GM23338 (cell line): ENCODE measurements at regions not wholly inside any gene's neighbourhood (a gene's known extent, or its start where the extent isn't known, plus 50 kb on each side); places are given as distances from the start of the nearest gene placed in this dataset.

ENCODE experiments used
- ATAC-seq: fragments of 200-7000 bp; cut with Tn5 transposase; 3 replicates; pipeline ENCODE4 v1.9.1; 2020
- DNase-seq: peaks from one replicate; pipeline ENCODE4 v3.0.0-alpha.2; 2015; ENCODE audit warnings: low spot score
- H2AFZ ChIP-seq: fragments of 200-600 bp; sonication (generic); 2 replicates; pipeline ENCODE4 v1.8.0; 2016; ENCODE audit warnings: antibody characterized with exemption, mild to moderate bottlenecking, moderate library complexity
- H3F3A ChIP-seq: fragments of 200-600 bp; sonication (generic); replicated peaks from 2 replicates; pipeline ENCODE4 v1.8.0; 2017; ENCODE audit warnings: antibody characterized with exemption, mixed run types, low read depth
- H3K27ac ChIP-seq: fragments of 200-600 bp; sonication (generic); 2 replicates; pipeline ENCODE4 v1.6.1; 2016; ENCODE audit warnings: low read depth
- H3K27me3 ChIP-seq: fragments of 200-600 bp; sonication (generic); 2 replicates; pipeline ENCODE4 v1.8.0; 2016; ENCODE audit warnings: mild to moderate bottlenecking, mixed run types, moderate library complexity; ENCODE audit not compliant: insufficient read depth
- H3K36me3 ChIP-seq: fragments of 200-600 bp; sonication (generic); 2 replicates; pipeline ENCODE4 v1.8.0; 2016; ENCODE audit warnings: mild to moderate bottlenecking; ENCODE audit not compliant: insufficient read depth
- H3K4me1 ChIP-seq: fragments of 200-600 bp; sonication (generic); 2 replicates; pipeline ENCODE4 v1.8.0; 2016; ENCODE audit warnings: mild to moderate bottlenecking, moderate library complexity; ENCODE audit not compliant: insufficient read depth
- H3K4me2 ChIP-seq: fragments of 200-600 bp; sonication (generic); 2 replicates; pipeline ENCODE4 v1.7.1; 2017; ENCODE audit warnings: mixed run types
- H3K4me3 ChIP-seq: fragments of 200-600 bp; sonication (generic); 2 replicates; pipeline ENCODE4 v1.6.1; 2016; ENCODE audit warnings: mixed run types
- H3K79me2 ChIP-seq: fragments of 200-600 bp; sonication (generic); replicated peaks from 2 replicates; pipeline ENCODE4 v1.8.0; 2017; ENCODE audit warnings: mild to moderate bottlenecking; ENCODE audit not compliant: insufficient read depth
- H3K9me2 ChIP-seq: fragments of 200-600 bp; sonication (generic); 2 replicates; pipeline ENCODE4 v1.8.0; 2017; ENCODE audit not compliant: insufficient read depth
- H4K20me1 ChIP-seq: fragments of 200-600 bp; sonication (generic); replicated peaks from 2 replicates; pipeline ENCODE4 v1.8.0; 2017; ENCODE audit warnings: mild to moderate bottlenecking; ENCODE audit not compliant: insufficient read depth
- H3K27ac Mint-ChIP-seq: 2 replicates; pipeline ENCODE4 v1.8.0; 2020; ENCODE audit warnings: inconsistent platforms, mild to moderate bottlenecking, moderate library complexity, mixed read lengths
- H3K27me3 Mint-ChIP-seq: 3 replicates; pipeline ENCODE4 v1.8.0; 2022; ENCODE audit warnings: low read depth, mild to moderate bottlenecking, moderate library complexity, mixed read lengths, inconsistent platforms; ENCODE audit not compliant: insufficient read depth, poor library complexity
- H3K36me3 Mint-ChIP-seq: 3 replicates; pipeline ENCODE4 v1.8.0; 2021; ENCODE audit warnings: low read depth, mild to moderate bottlenecking, inconsistent platforms, moderate library complexity, mixed read lengths
- H3K4me1 Mint-ChIP-seq: 3 replicates; pipeline ENCODE4 v1.8.0; 2020; ENCODE audit warnings: mild to moderate bottlenecking, inconsistent platforms, mixed read lengths
- H3K4me3 Mint-ChIP-seq: 3 replicates; pipeline ENCODE4 v1.8.0; 2021; ENCODE audit warnings: moderate library complexity, mild to moderate bottlenecking, inconsistent platforms, mixed read lengths
- H3K9me3 Mint-ChIP-seq: 3 replicates; pipeline ENCODE4 v1.8.0; 2020; ENCODE audit warnings: moderate library complexity, mild to moderate bottlenecking, inconsistent platforms, mixed read lengths
- CREB1 ChIP-seq: fragments of 250-450 bp; sonication (Bioruptor Pico); IDR thresholded peaks from 2 replicates; pipeline ENCODE4 v1.5.0; 2020; ENCODE audit warnings: low read depth, mild to moderate bottlenecking, moderate library complexity
- CTCF ChIP-seq, 2 experiments: fragments of 200-600 bp in 1 of 2; sonication (generic) in 1 of 2; conservative IDR thresholded peaks; 2 replicates each; pipeline versions ENCODE4 v1.5.1 to v1.6.1; 2016 to 2017; ENCODE audit warnings: antibody characterized with exemption in 2 of 2, low read depth in 2 of 2, mild to moderate bottlenecking in 2 of 2, moderate library complexity in 1 of 2
- ETS1 ChIP-seq: IDR thresholded peaks from 2 replicates; pipeline ENCODE4 v1.6.1; 2016; ENCODE audit warnings: antibody characterized with exemption
- EZH2 ChIP-seq: fragments of 200-600 bp; sonication (generic); IDR thresholded peaks from one replicate; pipeline ENCODE4 v1.8.0; 2017; ENCODE audit warnings: antibody characterized with exemption, mild to moderate bottlenecking, low read depth; ENCODE audit not compliant: unreplicated experiment
- EZH2phosphoT487 ChIP-seq: fragments of 200-600 bp; sonication (generic); IDR thresholded peaks from one replicate; pipeline ENCODE4 v1.8.1; 2018; ENCODE audit warnings: antibody characterized with exemption; ENCODE audit not compliant: unreplicated experiment
- NANOG ChIP-seq: IDR thresholded peaks from 2 replicates; pipeline ENCODE4 v1.6.1; 2016; ENCODE audit warnings: antibody characterized with exemption, borderline replicate concordance
- REST ChIP-seq: IDR thresholded peaks from one replicate; pipeline ENCODE4 v1.6.1; 2018; ENCODE audit warnings: antibody characterized with exemption; ENCODE audit not compliant: unreplicated experiment
- STAT1 ChIP-seq: IDR thresholded peaks from one replicate; pipeline ENCODE4 v1.6.1; 2016; ENCODE audit warnings: antibody characterized with exemption; ENCODE audit not compliant: unreplicated experiment
- ZNF114 ChIP-seq: fragments of 250-450 bp; sonication (Bioruptor Pico); IDR thresholded peaks from 2 replicates; pipeline ENCODE4 v1.5.0; 2020; ENCODE audit warnings: mild to moderate bottlenecking, moderate library complexity
- ZNF331 ChIP-seq: fragments of 250-450 bp; sonication (Bioruptor Pico); IDR thresholded peaks from 2 replicates; pipeline ENCODE4 v1.5.0; 2020; ENCODE audit warnings: low read depth, mild to moderate bottlenecking, moderate library complexity
- TF ChIP-seq, protein P1 (sequence below): fragments of 250-450 bp; sonication (Bioruptor Pico); IDR thresholded peaks from 2 replicates; pipeline ENCODE4 v1.5.0; 2020; ENCODE audit warnings: mild to moderate bottlenecking, moderate library complexity

GRCh38 chr1:29679828-29680558 is 443.7 kb downstream of the PTPRU start (continued):
- TF ChIP-seq, protein P1, sequence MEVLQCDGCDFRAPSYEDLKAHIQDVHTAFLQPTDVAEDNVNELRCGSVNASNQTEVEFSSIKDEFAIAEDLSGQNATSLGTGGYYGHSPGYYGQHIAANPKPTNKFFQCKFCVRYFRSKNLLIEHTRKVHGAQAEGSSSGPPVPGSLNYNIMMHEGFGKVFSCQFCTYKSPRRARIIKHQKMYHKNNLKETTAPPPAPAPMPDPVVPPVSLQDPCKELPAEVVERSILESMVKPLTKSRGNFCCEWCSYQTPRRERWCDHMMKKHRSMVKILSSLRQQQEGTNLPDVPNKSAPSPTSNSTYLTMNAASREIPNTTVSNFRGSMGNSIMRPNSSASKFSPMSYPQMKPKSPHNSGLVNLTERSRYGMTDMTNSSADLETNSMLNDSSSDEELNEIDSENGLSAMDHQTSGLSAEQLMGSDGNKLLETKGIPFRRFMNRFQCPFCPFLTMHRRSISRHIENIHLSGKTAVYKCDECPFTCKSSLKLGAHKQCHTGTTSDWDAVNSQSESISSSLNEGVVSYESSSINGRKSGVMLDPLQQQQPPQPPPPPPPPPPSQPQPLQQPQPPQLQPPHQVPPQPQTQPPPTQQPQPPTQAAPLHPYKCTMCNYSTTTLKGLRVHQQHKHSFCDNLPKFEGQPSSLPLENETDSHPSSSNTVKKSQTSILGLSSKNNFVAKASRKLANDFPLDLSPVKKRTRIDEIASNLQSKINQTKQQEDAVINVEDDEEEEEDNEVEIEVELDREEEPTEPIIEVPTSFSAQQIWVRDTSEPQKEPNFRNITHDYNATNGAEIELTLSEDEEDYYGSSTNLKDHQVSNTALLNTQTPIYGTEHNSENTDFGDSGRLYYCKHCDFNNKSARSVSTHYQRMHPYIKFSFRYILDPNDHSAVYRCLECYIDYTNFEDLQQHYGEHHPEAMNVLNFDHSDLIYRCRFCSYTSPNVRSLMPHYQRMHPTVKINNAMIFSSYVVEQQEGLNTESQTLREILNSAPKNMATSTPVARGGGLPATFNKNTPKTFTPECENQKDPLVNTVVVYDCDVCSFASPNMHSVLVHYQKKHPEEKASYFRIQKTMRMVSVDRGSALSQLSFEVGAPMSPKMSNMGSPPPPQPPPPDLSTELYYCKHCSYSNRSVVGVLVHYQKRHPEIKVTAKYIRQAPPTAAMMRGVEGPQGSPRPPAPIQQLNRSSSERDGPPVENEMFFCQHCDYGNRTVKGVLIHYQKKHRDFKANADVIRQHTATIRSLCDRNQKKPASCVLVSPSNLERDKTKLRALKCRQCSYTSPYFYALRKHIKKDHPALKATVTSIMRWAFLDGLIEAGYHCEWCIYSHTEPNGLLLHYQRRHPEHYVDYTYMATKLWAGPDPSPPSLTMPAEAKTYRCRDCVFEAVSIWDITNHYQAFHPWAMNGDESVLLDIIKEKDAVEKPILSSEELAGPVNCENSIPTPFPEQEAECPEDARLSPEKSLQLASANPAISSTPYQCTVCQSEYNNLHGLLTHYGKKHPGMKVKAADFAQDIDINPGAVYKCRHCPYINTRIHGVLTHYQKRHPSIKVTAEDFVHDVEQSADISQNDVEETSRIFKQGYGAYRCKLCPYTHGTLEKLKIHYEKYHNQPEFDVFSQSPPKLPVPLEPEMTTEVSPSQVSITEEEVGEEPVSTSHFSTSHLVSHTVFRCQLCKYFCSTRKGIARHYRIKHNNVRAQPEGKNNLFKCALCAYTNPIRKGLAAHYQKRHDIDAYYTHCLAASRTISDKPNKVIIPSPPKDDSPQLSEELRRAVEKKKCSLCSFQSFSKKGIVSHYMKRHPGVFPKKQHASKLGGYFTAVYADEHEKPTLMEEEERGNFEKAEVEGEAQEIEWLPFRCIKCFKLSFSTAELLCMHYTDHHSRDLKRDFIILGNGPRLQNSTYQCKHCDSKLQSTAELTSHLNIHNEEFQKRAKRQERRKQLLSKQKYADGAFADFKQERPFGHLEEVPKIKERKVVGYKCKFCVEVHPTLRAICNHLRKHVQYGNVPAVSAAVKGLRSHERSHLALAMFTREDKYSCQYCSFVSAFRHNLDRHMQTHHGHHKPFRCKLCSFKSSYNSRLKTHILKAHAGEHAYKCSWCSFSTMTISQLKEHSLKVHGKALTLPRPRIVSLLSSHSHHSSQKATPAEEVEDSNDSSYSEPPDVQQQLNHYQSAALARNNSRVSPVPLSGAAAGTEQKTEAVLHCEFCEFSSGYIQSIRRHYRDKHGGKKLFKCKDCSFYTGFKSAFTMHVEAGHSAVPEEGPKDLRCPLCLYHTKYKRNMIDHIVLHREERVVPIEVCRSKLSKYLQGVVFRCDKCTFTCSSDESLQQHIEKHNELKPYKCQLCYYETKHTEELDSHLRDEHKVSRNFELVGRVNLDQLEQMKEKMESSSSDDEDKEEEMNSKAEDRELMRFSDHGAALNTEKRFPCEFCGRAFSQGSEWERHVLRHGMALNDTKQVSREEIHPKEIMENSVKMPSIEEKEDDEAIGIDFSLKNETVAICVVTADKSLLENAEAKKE = no peak
- TF ChIP-seq CTCF (conservative IDR thresholded peaks at IDR 0.05; ENCODE audit: low read depth in 2 of 2) (no peak), ETS1 (no peak), STAT1 (no peak), EZH2phosphoT487 (no peak)

DNA sequence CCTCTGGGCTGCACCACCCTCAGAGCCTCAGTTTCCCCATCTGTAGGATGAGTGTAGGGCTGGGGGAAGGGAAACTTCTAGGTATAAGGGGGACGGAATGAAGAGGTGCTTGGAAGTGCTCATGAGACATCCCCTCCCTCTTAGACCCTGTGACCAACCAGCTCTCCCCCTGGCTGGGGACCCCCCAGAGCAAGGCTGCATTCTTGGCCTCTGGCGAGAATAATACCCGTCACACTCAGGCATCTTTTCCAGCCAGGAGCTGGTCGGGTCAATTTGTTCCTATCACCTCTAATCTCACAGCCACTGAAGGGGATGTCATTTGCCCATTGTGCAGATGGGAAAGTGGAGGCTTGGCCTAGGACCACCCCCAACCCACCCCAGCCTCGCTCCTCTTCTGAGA is 443.0 kb downstream of the PTPRU start:
- Histone ChIP-seq H3K4me2 (no peak overlapping the region), H3K27me3 (no peaks in the 10 kb centered on the region), H3K4me1 (peaks cover 7% of the 10 kb centered on the region), H3K4me3 (no peak overlapping the region), H3F3A (no peaks in the 10 kb centered on the region), H3K36me3 (no peaks in the 10 kb centered on the region), H2AFZ (no peak overlapping the region), H3K9me2 (no peaks in the 10 kb centered on the region), H3K79me2 (no peaks in the 10 kb centered on the region), H4K20me1 (no peaks in the 10 kb centered on the region), H3K27ac (no peak overlapping the region)
- peaks cover 2% of the 10 kb centered on the region for H3K27me3 Mint-ChIP-seq
- peaks cover 13% of the 10 kb centered on the region for H3K4me1 Mint-ChIP-seq
- DNase-seq (no peak), ATAC-seq (no peak)
- 0 out of 3 replicates have a peak, but pooled peaks cover 4% of the 10 kb centered on the region for H3K36me3 Mint-ChIP-seq
- H3K9me3 Mint-ChIP-seq = peaks cover 14% of the 10 kb centered on the region; the same call in 2 of the 3 replicates
- no peak overlapping the region for H3K27ac Mint-ChIP-seq
- H3K4me3 Mint-ChIP-seq = no peak overlapping the region
- no peak for TF ChIP-seq ZNF114 (CRISPR knock-in tag)
- TF ChIP-seq EZH2phosphoT487 = no peak
- no peak for TF ChIP-seq REST
- no peak for TF ChIP-seq NANOG
- no peak for TF ChIP-seq CREB1 (CRISPR knock-in tag)
- TF ChIP-seq EZH2 = no peak
- no peak for TF ChIP-seq ZNF331
- TF ChIP-seq STAT1 = no peak
